ENCODE measurements at regions not wholly inside any gene's neighbourhood (a gene's known extent, or its start where the extent isn't known, plus 50 kb on each side); places are given as distances from the start of the nearest gene placed in this dataset.
"Not testable (repeated sequence)": the region's sequence is repeated elsewhere in the genome, so short reads cannot be mapped to it uniquely, and the experiment has no call there.

DNA sequence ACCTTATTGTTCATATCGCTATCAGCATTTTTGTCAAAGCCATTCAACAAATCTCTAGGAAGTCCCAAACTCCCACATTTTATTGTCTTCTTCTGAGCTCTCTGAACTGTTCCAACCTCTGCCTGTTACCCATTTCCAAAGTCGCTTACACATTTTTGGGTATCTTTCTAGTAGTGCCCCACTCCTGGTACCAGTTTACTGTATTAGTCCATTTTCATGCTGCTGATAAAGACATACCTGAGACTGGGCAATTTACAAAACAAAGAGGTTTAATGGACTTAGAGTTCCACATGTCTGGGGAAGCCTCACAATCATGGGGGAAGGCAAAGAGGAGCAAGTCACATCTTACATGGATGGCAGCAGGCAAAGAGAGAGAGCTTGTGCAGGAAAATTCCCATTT, 192.2 kb upstream of the SPAG17 start:
- TF ChIP-seq, protein P1, sequence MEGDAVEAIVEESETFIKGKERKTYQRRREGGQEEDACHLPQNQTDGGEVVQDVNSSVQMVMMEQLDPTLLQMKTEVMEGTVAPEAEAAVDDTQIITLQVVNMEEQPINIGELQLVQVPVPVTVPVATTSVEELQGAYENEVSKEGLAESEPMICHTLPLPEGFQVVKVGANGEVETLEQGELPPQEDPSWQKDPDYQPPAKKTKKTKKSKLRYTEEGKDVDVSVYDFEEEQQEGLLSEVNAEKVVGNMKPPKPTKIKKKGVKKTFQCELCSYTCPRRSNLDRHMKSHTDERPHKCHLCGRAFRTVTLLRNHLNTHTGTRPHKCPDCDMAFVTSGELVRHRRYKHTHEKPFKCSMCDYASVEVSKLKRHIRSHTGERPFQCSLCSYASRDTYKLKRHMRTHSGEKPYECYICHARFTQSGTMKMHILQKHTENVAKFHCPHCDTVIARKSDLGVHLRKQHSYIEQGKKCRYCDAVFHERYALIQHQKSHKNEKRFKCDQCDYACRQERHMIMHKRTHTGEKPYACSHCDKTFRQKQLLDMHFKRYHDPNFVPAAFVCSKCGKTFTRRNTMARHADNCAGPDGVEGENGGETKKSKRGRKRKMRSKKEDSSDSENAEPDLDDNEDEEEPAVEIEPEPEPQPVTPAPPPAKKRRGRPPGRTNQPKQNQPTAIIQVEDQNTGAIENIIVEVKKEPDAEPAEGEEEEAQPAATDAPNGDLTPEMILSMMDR (IDR thresholded peaks at IDR 0.05; ENCODE audit: poor library complexity), result not testable (repeated sequence)
- not testable (repeated sequence) for TF ChIP-seq EZH2 (IDR thresholded peaks at IDR 0.05; ENCODE audit: borderline replicate concordance); EZH2phosphoT487 (IDR thresholded peaks at IDR 0.05; ENCODE audit: low read depth, severe bottlenecking, unreplicated experiment)

Data from hepatocyte (in vitro differentiated cells).